ENCODE measurements at regions not wholly inside any gene's neighbourhood (a gene's known extent, or its start where the extent isn't known, plus 50 kb on each side); places are given as distances from the start of the nearest gene placed in this dataset.

DNA sequence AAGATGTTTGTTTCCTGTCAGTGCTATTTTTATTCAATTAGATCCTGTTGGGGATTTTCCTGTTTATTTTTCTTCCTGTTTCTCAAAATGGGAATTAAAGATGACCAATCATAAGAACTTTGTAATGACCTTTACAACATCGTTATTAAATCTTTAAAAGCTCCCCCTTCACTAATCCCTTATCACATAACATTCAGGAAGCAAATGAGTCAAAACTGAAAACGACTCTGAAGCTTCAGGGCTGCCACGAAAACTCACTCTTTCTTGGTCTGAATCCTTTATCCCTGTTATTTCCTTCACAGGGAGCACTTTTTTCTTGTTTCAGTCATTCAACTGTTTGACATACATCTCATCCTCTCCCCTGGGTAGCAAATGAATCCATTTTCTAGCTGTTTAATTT, 75.8 kb upstream of the MB21D2 start:
- no peak for TF ChIP-seq CTCF (IDR thresholded peaks at IDR 0.05)
- TF ChIP-seq POLR2A (IDR thresholded peaks at IDR 0.05): no peak

Measured in uterus (tissue), 2 donors.